Neural crest cell (in vitro differentiated cells): ENCODE measurements at regions not wholly inside any gene's neighbourhood (a gene's known extent, or its start where the extent isn't known, plus 50 kb on each side); places are given as distances from the start of the nearest gene placed in this dataset.

ENCODE experiments used
- DNase-seq: peaks from one replicate; pipeline ENCODE4 v3.0.0; 2021; ENCODE audit warnings: low read depth, mixed read lengths, low spot score
- H3K27ac Mint-ChIP-seq: one replicate; pipeline ENCODE4 v1.8.0; 2021; ENCODE audit warnings: mild to moderate bottlenecking, mixed read lengths; ENCODE audit not compliant: unreplicated experiment
- H3K27me3 Mint-ChIP-seq: 2 replicates; pipeline ENCODE4 v1.8.0; 2021; ENCODE audit warnings: low read depth, mild to moderate bottlenecking, mixed read lengths
- H3K36me3 Mint-ChIP-seq: 2 replicates; pipeline ENCODE4 v1.8.0; 2021; ENCODE audit warnings: low read depth, mild to moderate bottlenecking, mixed read lengths
- H3K4me1 Mint-ChIP-seq: 2 replicates; pipeline ENCODE4 v1.8.0; 2021; ENCODE audit warnings: mixed read lengths
- H3K4me3 Mint-ChIP-seq: one replicate; pipeline ENCODE4 v1.8.0; 2021; ENCODE audit warnings: mild to moderate bottlenecking, mixed read lengths
- H3K9me3 Mint-ChIP-seq: 2 replicates; pipeline ENCODE4 v1.8.0; 2021; ENCODE audit warnings: mixed read lengths
- CTCF ChIP-seq: fragments of 200-600 bp; sonication (generic); conservative IDR thresholded peaks from 2 replicates; pipeline ENCODE4 v1.5.0; 2021; ENCODE audit warnings: antibody characterized with exemption, mild to moderate bottlenecking

DNA sequence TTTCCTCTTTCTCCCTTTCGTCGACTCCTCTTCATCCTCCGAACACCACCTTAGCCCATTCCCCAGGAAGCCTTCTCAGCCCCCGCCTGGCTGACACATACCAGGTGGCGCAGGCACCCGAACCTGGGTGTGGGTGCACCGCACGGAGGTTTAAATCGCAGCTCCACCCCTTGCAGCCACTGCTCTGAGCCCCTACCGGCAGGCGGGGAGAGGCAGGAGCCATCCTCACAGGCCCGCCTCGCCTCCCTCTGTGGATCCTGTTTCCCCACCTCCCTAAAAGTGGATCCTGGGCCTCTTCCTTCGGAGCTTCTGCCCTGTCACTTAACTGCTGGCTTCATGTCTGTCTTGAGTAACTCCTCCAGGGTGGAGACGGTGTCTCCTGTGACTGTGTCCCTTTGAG is 110.7 kb downstream of the OLFM1 start:
- TF ChIP-seq CTCF: no peak
- H3K27me3 Mint-ChIP-seq: peaks cover 34% of the 10 kb centered on the region
- no peak overlapping the region for H3K4me3 Mint-ChIP-seq
- peaks cover 11% of the 10 kb centered on the region for H3K4me1 Mint-ChIP-seq
- peaks cover 3% of the 10 kb centered on the region for H3K9me3 Mint-ChIP-seq
- no peak overlapping the region for H3K27ac Mint-ChIP-seq
- DNase-seq: no peak
- H3K36me3 Mint-ChIP-seq: no peaks in the 10 kb centered on the region

DNA sequence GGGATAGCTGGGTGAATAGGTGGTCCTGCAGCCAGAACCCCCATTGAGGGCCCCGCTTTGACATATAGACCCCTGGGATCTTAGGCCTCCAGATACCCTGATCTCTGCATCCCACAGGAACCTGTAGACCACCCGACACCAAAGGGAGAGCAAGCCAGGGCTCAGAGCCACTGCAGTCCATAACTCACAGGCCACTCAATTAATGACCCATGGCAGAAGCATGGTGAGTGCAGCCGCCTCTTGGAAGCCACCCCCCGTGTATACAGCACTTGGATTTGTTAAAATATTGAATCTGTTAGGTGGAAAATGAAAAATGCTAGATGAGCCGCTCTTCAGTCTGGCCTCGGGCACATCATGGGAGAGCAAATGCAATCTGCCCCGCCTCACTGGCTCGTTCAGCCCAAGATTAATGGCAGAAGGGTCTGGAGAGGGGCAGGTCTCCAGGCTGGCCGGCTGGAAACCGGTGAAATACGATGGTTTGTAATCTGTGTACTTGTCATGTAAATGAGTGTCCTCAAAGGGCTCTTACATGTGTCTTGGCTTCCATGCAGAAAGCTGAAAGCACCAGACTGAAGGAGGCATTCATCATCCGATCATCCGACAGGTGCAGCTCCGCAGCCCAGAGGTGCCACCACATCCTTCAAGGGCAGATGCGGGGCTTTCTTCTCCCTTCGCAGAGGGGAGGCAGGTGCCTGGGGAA is 111.3 kb downstream of the OLFM1 start:
- Mint-ChIP-seq H3K9me3 (peaks cover 3% of the 10 kb centered on the region), H3K27me3 (peaks cover 34% of the 10 kb centered on the region), H3K36me3 (no peaks in the 10 kb centered on the region), H3K27ac (no peak overlapping the region), H3K4me1 (peaks cover 11% of the 10 kb centered on the region), H3K4me3 (no peak overlapping the region)
- no peak for TF ChIP-seq CTCF
- no peak for DNase-seq

- no peak overlapping the region for H3K4me3 Mint-ChIP-seq
- peaks cover 11% of the 10 kb centered on the region for H3K4me1 Mint-ChIP-seq
- no peaks in the 10 kb centered on the region for H3K36me3 Mint-ChIP-seq
- no peak for DNase-seq
- no peak for TF ChIP-seq CTCF
- H3K27me3 Mint-ChIP-seq: peaks cover 34% of the 10 kb centered on the region
- H3K27ac Mint-ChIP-seq: no peak overlapping the region
- peaks cover 3% of the 10 kb centered on the region for H3K9me3 Mint-ChIP-seq
These were observed 112.0 kb downstream of the OLFM1 start for GRCh38 chr9:135199489-135199888.

DNA sequence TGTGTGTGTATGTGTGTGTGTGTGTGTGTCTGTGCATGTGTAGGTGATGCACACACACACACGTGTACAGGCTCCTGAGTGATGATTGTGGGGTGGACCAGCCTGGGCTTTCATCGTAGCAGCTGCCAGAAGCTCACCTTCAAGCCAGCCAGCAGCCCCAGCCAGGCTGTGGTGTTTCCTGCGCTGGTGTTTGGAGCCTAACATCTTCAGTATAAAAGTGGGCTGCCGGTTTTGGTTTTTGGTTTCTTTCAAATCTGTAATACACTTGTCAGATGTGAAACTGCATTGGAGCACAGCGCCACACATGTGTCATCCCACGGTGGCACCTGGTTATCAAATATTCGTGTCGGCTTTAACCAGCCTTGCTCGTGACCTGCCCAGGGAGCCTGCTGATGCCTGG is 114.2 kb downstream of the OLFM1 start:
- DNase-seq: no peak
- Mint-ChIP-seq H3K27me3 (peaks cover 33% of the 10 kb centered on the region), H3K4me1 (peaks cover 17% of the 10 kb centered on the region), H3K36me3 (no peaks in the 10 kb centered on the region), H3K9me3 (peaks cover 3% of the 10 kb centered on the region), H3K27ac (no peak overlapping the region), H3K4me3 (no peak overlapping the region)
- no peak for TF ChIP-seq CTCF

DNA sequence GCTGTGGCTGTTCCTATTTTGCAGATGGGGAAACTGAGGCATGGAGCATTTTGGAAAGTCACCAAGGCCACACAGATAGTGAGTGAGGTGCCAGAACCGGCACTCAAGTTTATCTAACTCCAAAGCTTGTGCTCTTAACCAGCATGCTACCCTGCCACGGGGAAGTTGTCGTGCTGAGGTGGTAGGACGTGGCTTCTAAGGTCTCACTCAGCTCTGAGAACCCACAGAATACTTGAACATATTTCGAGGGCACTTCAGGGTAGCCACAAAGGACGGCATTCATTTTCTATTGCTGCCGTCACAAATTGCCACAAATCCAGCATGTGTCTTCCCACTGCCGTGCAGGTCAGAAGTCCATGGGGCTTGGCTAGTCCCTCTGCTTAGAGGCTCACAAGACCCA is 116.7 kb downstream of the OLFM1 start:
- TF ChIP-seq CTCF: no peak
- Mint-ChIP-seq H3K27me3 (peaks cover 8% of the 10 kb centered on the region), H3K36me3 (no peaks in the 10 kb centered on the region), H3K4me1 (peaks cover 7% of the 10 kb centered on the region), H3K4me3 (no peak overlapping the region), H3K27ac (no peak overlapping the region), H3K9me3 (peaks cover 3% of the 10 kb centered on the region)
- DNase-seq: no peak
